OCI-LY1 (cell line): ENCODE measurements at regions not wholly inside any gene's neighbourhood (a gene's known extent, or its start where the extent isn't known, plus 50 kb on each side); places are given as distances from the start of the nearest gene placed in this dataset.

ENCODE experiments used
- H2AFZ ChIP-seq: fragments of 200-600 bp; sonication (generic), shearing (Covaris generic); 2 replicates; pipeline ENCODE4 v1.6.0; 2014; ENCODE audit warnings: antibody characterized with exemption, mild to moderate bottlenecking, low read length
- H3F3A ChIP-seq: fragments of 200-600 bp; sonication (generic), shearing (Covaris generic); 2 replicates; pipeline ENCODE4 v1.6.0; 2014; ENCODE audit warnings: mild to moderate bottlenecking, antibody characterized with exemption, low read length, moderate library complexity; ENCODE audit not compliant: insufficient read depth
- H3K27ac ChIP-seq: fragments of 200-600 bp; sonication (generic); 2 replicates; pipeline ENCODE4 v1.5.1; 2014; ENCODE audit warnings: low read length, mixed run types, mild to moderate bottlenecking, low read depth; ENCODE audit not compliant: poor library complexity, severe bottlenecking
- H3K27me3 ChIP-seq: fragments of 200-600 bp; sonication (generic); 2 replicates; pipeline ENCODE4 v1.6.0; 2014; ENCODE audit warnings: antibody characterized with exemption, mild to moderate bottlenecking, low read length, moderate library complexity; ENCODE audit not compliant: insufficient read depth
- H3K36me3 ChIP-seq: fragments of 200-600 bp; sonication (generic); 2 replicates; pipeline ENCODE4 v1.6.1; 2014; ENCODE audit warnings: mild to moderate bottlenecking, antibody characterized with exemption, low read length, moderate library complexity, mixed read lengths; ENCODE audit not compliant: insufficient read depth
- H3K4me1 ChIP-seq: fragments of 200-600 bp; sonication (generic); 2 replicates; pipeline ENCODE4 v1.5.1; 2014; ENCODE audit warnings: mild to moderate bottlenecking, low read length, moderate library complexity; ENCODE audit not compliant: insufficient read depth, severe bottlenecking
- H3K4me2 ChIP-seq: fragments of 200-600 bp; sonication (generic), shearing (Covaris generic); 2 replicates; pipeline ENCODE4 v1.6.1; 2014; ENCODE audit warnings: low read length
- H3K4me3 ChIP-seq: fragments of 200-600 bp; sonication (generic); 2 replicates; pipeline ENCODE4 v1.5.1; 2014; ENCODE audit warnings: low read length, low read depth, mild to moderate bottlenecking, mixed read lengths; ENCODE audit not compliant: poor library complexity, severe bottlenecking
- H3K79me2 ChIP-seq: fragments of 200-600 bp; shearing (Covaris generic); 2 replicates; pipeline ENCODE4 v1.6.1; 2016; ENCODE audit warnings: mixed run types, low read length, mixed read lengths; ENCODE audit not compliant: insufficient read depth
- H3K9ac ChIP-seq: fragments of 200-600 bp; sonication (generic), shearing (Covaris generic); 2 replicates; pipeline ENCODE4 v1.6.1; 2014; ENCODE audit warnings: mild to moderate bottlenecking, low read length, mixed read lengths
- H3K9me2 ChIP-seq: fragments of 200-600 bp; sonication (generic), shearing (Covaris generic); 2 replicates; pipeline ENCODE4 v1.6.1; 2014; ENCODE audit warnings: low read depth, mild to moderate bottlenecking, low read length, mixed read lengths
- H3K9me3 ChIP-seq: fragments of 200-600 bp; shearing (Covaris generic); 2 replicates; pipeline ENCODE4 v1.6.1; 2014; ENCODE audit warnings: low read length, mixed read lengths
- H4K20me1 ChIP-seq: fragments of 200-600 bp; sonication (generic), shearing (Covaris generic); 2 replicates; pipeline ENCODE4 v1.6.0; 2016; ENCODE audit warnings: mild to moderate bottlenecking, low read length; ENCODE audit not compliant: insufficient read depth
- CTCF ChIP-seq: fragments of 200-600 bp; sonication (generic), shearing (Covaris generic); IDR thresholded peaks from 2 replicates; pipeline ENCODE4 v1.5.1; 2017; ENCODE audit warnings: mild to moderate bottlenecking, antibody characterized with exemption, low read length, moderate library complexity, mixed read lengths
- EZH2 ChIP-seq: fragments of 200-600 bp; sonication (generic), shearing (Covaris generic); IDR thresholded peaks from 2 replicates; pipeline ENCODE4 v1.8.0; 2017; ENCODE audit warnings: borderline replicate concordance, mixed run types, mild to moderate bottlenecking, antibody characterized with exemption, low read length, moderate library complexity, mixed read lengths

GRCh38 chr6:122869437-122870024 lies 80.5 kb downstream of the SMPDL3A start:
- Histone ChIP-seq H3K9ac (no peak overlapping the region), H3K27me3 (no peaks in the 10 kb centered on the region), H4K20me1 (no peaks in the 10 kb centered on the region), H3K27ac (no peak overlapping the region), H3K4me1 (no peaks in the 10 kb centered on the region), H3K9me3 (no peaks in the 10 kb centered on the region), H3K9me2 (no peaks in the 10 kb centered on the region), H3K79me2 (no peaks in the 10 kb centered on the region), H2AFZ (no peak overlapping the region), H3K36me3 (no peaks in the 10 kb centered on the region), H3K4me3 (no peak overlapping the region), H3F3A (no peaks in the 10 kb centered on the region), H3K4me2 (no peak overlapping the region)
- TF ChIP-seq CTCF = peak; percentile 43
- TF ChIP-seq EZH2 = no peak

- Histone ChIP-seq H4K20me1 (no peaks in the 10 kb centered on the region), H3K4me1 (no peaks in the 10 kb centered on the region), H3K27ac (no peak overlapping the region), H2AFZ (no peak overlapping the region), H3K4me3 (no peak overlapping the region), H3F3A (no peaks in the 10 kb centered on the region), H3K4me2 (no peak overlapping the region), H3K79me2 (no peaks in the 10 kb centered on the region), H3K36me3 (no peaks in the 10 kb centered on the region), H3K9ac (no peak overlapping the region), H3K27me3 (no peaks in the 10 kb centered on the region), H3K9me2 (no peaks in the 10 kb centered on the region), H3K9me3 (no peaks in the 10 kb centered on the region)
- TF ChIP-seq CTCF (no peak), EZH2 (no peak)
Observed at GRCh38 chr6:122871079-122871478, 82.0 kb downstream of the SMPDL3A start.

GRCh38 chr6:122872311-122872710 lies 83.3 kb downstream of the SMPDL3A start:
- Histone ChIP-seq H3K9ac (no peak overlapping the region), H3K4me3 (no peak overlapping the region), H2AFZ (no peak overlapping the region), H3K9me2 (no peaks in the 10 kb centered on the region), H3K27me3 (no peaks in the 10 kb centered on the region), H3K36me3 (no peaks in the 10 kb centered on the region), H3K4me1 (no peaks in the 10 kb centered on the region), H3K27ac (no peak overlapping the region), H3K9me3 (no peaks in the 10 kb centered on the region), H3K4me2 (no peak overlapping the region), H3K79me2 (no peaks in the 10 kb centered on the region), H4K20me1 (no peaks in the 10 kb centered on the region), H3F3A (no peaks in the 10 kb centered on the region)
- TF ChIP-seq CTCF (no peak), EZH2 (no peak)
